HepG2 (cell line): ENCODE measurements at regions not wholly inside any gene's neighbourhood (a gene's known extent, or its start where the extent isn't known, plus 50 kb on each side); places are given as distances from the start of the nearest gene placed in this dataset.

Source experiments
- GZF1 ChIP-seq: sonication (generic); formaldehyde crosslinking; IDR thresholded peaks from 2 replicates; pipeline ENCODE4 v1.5.1; 2020; ENCODE audit warnings: mild to moderate bottlenecking, missing genetic modification reagents
- HNRNPUL1 ChIP-seq: fragments of 200-400 bp; formaldehyde crosslinking; IDR thresholded peaks from 2 replicates; pipeline ENCODE4 v1.6.1; 2017; ENCODE audit warnings: low read depth, mild to moderate bottlenecking, low read length, moderate library complexity
- PAWR ChIP-seq: sonication (generic); formaldehyde crosslinking; IDR thresholded peaks from 2 replicates; pipeline ENCODE4 v1.4.0; 2020; ENCODE audit warnings: missing genetic modification reagents, mild to moderate bottlenecking, borderline replicate concordance
- RXRB ChIP-seq: IDR thresholded peaks from 2 replicates; pipeline ENCODE4 v1.6.1; 2016; ENCODE audit warnings: borderline replicate concordance, missing genetic modification reagents, missing compliant biosample characterization
- SRSF4 ChIP-seq: fragments of 200-400 bp; formaldehyde crosslinking; IDR thresholded peaks from one replicate; pipeline ENCODE4 v1.6.1; 2018; ENCODE audit warnings: mild to moderate bottlenecking, low read depth, low read length, moderate library complexity; ENCODE audit not compliant: poor library complexity, severe bottlenecking
- SRY ChIP-seq: sonication (generic); formaldehyde crosslinking; IDR thresholded peaks from 2 replicates; pipeline ENCODE4 v1.8.0; 2022; ENCODE audit warnings: mild to moderate bottlenecking, missing genetic modification reagents
- TGIF2 ChIP-seq: IDR thresholded peaks from 2 replicates; pipeline ENCODE4 v1.6.1; 2016; ENCODE audit warnings: control low read depth, missing compliant biosample characterization
- TP53 ChIP-seq: sonication (generic); formaldehyde crosslinking; conservative IDR thresholded peaks from 2 replicates; pipeline ENCODE4 v1.4.0; 2020; ENCODE audit warnings: missing genetic modification reagents
- TRIM24 ChIP-seq: sonication (generic); formaldehyde crosslinking; IDR thresholded peaks from 2 replicates; pipeline ENCODE4 v1.8.0; 2022; ENCODE audit warnings: mild to moderate bottlenecking, missing genetic modification reagents
- U2AF1 ChIP-seq: fragments of 200-400 bp; formaldehyde crosslinking; optimal IDR thresholded peaks from 2 replicates; pipeline ENCODE3; 2017; ENCODE audit warnings: mild to moderate bottlenecking, low read depth, low read length
- YY1 ChIP-seq: IDR thresholded peaks from 2 replicates; pipeline ENCODE4 v1.6.1; 2011; ENCODE audit warnings: low read length, low read depth, moderate library complexity, mild to moderate bottlenecking; ENCODE audit not compliant: insufficient read depth, insufficient replicate concordance
- ZNF207 ChIP-seq: fragments of 450-650 bp; IDR thresholded peaks from 2 replicates; pipeline ENCODE4 v1.6.1; 2016; ENCODE audit warnings: antibody characterized with exemption, borderline replicate concordance
- ZNF343 ChIP-seq: sonication (generic); formaldehyde crosslinking; IDR thresholded peaks from 2 replicates; pipeline ENCODE4 v1.4.0; 2020; ENCODE audit warnings: mild to moderate bottlenecking, missing genetic modification reagents
- ZNF629 ChIP-seq: sonication (generic); formaldehyde crosslinking; conservative IDR thresholded peaks from 2 replicates; pipeline ENCODE4 v1.5.0; 2020; ENCODE audit warnings: missing genetic modification reagents
- TF ChIP-seq, protein P1 (sequence below): sonication (generic); formaldehyde crosslinking; IDR thresholded peaks from 2 replicates; pipeline ENCODE4 v1.5.1; 2020; ENCODE audit warnings: mild to moderate bottlenecking, missing genetic modification reagents, moderate library complexity
- TF ChIP-seq, protein P2 (sequence below): sonication (generic); formaldehyde crosslinking; IDR thresholded peaks from 2 replicates; pipeline ENCODE4 v1.4.0; 2020; ENCODE audit warnings: missing genetic modification reagents
- TF ChIP-seq, protein P3 (sequence below): sonication (generic); formaldehyde crosslinking; IDR thresholded peaks from 2 replicates; pipeline ENCODE4 v1.4.0; 2020; ENCODE audit warnings: missing genetic modification reagents
- TF ChIP-seq, protein P4 (sequence below): sonication (generic); formaldehyde crosslinking; IDR thresholded peaks from 2 replicates; pipeline ENCODE4 v1.4.0; 2020; ENCODE audit warnings: missing genetic modification reagents
- TF ChIP-seq, protein P5 (sequence below): sonication (generic); formaldehyde crosslinking; IDR thresholded peaks from 2 replicates; pipeline ENCODE4 v1.9.0; 2021; ENCODE audit warnings: missing genetic modification reagents, mild to moderate bottlenecking, borderline replicate concordance

DNA sequence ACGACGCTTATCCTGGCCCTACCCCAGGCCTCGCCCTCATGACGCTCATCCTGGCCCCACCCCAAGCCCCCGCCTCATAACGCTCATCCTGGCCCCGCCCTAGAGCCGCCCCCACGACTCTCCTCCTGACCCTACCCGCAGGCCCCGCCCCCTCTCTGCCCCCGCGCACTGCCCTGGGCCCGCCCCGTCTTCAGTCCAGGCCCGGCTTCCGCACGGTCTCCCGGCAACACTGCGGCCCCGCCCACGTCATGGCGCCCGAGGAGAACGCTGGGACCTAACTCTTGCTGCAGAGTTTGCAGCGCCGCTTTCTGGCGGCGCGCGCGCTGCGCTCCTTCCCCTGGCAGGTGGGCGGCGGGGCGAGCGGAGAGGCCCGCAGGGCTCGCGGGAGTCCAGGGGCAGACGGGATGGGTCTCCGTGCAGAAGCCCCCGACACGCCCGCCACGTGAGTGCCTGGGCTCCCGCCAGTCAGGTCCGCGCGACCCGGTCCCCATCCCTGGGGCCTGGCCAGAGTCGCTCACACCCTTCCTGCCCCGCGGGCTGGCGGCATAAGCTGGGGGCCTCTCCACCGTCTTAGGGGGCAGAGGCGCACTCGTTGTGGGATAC is 52.5 kb upstream of the ROPN1B start (continued):
- TF ChIP-seq, protein P1, sequence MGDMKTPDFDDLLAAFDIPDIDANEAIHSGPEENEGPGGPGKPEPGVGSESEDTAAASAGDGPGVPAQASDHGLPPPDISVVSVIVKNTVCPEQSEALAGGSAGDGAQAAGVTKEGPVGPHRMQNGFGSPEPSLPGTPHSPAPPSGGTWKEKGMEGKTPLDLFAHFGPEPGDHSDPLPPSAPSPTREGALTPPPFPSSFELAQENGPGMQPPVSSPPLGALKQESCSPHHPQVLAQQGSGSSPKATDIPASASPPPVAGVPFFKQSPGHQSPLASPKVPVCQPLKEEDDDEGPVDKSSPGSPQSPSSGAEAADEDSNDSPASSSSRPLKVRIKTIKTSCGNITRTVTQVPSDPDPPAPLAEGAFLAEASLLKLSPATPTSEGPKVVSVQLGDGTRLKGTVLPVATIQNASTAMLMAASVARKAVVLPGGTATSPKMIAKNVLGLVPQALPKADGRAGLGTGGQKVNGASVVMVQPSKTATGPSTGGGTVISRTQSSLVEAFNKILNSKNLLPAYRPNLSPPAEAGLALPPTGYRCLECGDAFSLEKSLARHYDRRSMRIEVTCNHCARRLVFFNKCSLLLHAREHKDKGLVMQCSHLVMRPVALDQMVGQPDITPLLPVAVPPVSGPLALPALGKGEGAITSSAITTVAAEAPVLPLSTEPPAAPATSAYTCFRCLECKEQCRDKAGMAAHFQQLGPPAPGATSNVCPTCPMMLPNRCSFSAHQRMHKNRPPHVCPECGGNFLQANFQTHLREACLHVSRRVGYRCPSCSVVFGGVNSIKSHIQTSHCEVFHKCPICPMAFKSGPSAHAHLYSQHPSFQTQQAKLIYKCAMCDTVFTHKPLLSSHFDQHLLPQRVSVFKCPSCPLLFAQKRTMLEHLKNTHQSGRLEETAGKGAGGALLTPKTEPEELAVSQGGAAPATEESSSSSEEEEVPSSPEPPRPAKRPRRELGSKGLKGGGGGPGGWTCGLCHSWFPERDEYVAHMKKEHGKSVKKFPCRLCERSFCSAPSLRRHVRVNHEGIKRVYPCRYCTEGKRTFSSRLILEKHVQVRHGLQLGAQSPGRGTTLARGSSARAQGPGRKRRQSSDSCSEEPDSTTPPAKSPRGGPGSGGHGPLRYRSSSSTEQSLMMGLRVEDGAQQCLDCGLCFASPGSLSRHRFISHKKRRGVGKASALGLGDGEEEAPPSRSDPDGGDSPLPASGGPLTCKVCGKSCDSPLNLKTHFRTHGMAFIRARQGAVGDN (CRISPR knock-in tag): peak; percentile 61
- TF ChIP-seq PAWR (CRISPR knock-in tag): no peak
- TF ChIP-seq RXRB (CRISPR knock-in tag): no peak
- TF ChIP-seq, protein P2, sequence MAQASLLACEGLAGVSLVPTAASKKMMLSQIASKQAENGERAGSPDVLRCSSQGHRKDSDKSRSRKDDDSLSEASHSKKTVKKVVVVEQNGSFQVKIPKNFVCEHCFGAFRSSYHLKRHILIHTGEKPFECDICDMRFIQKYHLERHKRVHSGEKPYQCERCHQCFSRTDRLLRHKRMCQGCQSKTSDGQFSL (CRISPR knock-in tag): no peak
- no peak for TF ChIP-seq U2AF1
- no peak for TF ChIP-seq HNRNPUL1
- TF ChIP-seq, protein P3, sequence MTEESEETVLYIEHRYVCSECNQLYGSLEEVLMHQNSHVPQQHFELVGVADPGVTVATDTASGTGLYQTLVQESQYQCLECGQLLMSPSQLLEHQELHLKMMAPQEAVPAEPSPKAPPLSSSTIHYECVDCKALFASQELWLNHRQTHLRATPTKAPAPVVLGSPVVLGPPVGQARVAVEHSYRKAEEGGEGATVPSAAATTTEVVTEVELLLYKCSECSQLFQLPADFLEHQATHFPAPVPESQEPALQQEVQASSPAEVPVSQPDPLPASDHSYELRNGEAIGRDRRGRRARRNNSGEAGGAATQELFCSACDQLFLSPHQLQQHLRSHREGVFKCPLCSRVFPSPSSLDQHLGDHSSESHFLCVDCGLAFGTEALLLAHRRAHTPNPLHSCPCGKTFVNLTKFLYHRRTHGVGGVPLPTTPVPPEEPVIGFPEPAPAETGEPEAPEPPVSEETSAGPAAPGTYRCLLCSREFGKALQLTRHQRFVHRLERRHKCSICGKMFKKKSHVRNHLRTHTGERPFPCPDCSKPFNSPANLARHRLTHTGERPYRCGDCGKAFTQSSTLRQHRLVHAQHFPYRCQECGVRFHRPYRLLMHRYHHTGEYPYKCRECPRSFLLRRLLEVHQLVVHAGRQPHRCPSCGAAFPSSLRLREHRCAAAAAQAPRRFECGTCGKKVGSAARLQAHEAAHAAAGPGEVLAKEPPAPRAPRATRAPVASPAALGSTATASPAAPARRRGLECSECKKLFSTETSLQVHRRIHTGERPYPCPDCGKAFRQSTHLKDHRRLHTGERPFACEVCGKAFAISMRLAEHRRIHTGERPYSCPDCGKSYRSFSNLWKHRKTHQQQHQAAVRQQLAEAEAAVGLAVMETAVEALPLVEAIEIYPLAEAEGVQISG (CRISPR knock-in tag): no peak
- TF ChIP-seq TP53 (CRISPR knock-in tag): no peak
- no peak for TF ChIP-seq ZNF343 (CRISPR knock-in tag)
- TF ChIP-seq GZF1: no peak
- TF ChIP-seq ZNF629 (CRISPR knock-in tag): no peak
- TF ChIP-seq TGIF2 (CRISPR knock-in tag): no peak
- peak; percentile 85 for TF ChIP-seq YY1
- no peak for TF ChIP-seq SRY (CRISPR knock-in tag)
- no peak for TF ChIP-seq TRIM24 (CRISPR knock-in tag)
- TF ChIP-seq, protein P4, sequence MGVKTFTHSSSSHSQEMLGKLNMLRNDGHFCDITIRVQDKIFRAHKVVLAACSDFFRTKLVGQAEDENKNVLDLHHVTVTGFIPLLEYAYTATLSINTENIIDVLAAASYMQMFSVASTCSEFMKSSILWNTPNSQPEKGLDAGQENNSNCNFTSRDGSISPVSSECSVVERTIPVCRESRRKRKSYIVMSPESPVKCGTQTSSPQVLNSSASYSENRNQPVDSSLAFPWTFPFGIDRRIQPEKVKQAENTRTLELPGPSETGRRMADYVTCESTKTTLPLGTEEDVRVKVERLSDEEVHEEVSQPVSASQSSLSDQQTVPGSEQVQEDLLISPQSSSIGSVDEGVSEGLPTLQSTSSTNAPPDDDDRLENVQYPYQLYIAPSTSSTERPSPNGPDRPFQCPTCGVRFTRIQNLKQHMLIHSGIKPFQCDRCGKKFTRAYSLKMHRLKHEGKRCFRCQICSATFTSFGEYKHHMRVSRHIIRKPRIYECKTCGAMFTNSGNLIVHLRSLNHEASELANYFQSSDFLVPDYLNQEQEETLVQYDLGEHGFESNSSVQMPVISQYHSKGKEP (CRISPR knock-in tag): no peak
- TF ChIP-seq SRSF4: no peak
- no peak for TF ChIP-seq ZNF207
- TF ChIP-seq, protein P5, sequence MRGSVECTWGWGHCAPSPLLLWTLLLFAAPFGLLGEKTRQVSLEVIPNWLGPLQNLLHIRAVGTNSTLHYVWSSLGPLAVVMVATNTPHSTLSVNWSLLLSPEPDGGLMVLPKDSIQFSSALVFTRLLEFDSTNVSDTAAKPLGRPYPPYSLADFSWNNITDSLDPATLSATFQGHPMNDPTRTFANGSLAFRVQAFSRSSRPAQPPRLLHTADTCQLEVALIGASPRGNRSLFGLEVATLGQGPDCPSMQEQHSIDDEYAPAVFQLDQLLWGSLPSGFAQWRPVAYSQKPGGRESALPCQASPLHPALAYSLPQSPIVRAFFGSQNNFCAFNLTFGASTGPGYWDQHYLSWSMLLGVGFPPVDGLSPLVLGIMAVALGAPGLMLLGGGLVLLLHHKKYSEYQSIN: no peak
